Stomach smooth muscle (tissue), 2 donors: ENCODE measurements at regions not wholly inside any gene's neighbourhood (a gene's known extent, or its start where the extent isn't known, plus 50 kb on each side); places are given as distances from the start of the nearest gene placed in this dataset.

ENCODE experiments used
- H3K27ac ChIP-seq: one replicate; pipeline ENCODE4 v1.7.0; 2013; ENCODE audit warnings: mild to moderate bottlenecking, low read length, inconsistent platforms
- H3K27me3 ChIP-seq, 2 donors: one replicate each; pipeline ENCODE4 v1.7.0; 2013; ENCODE audit warnings: low read length in 2 of 2; ENCODE audit not compliant: insufficient read depth in 2 of 2, control insufficient read depth in 1 of 2
- H3K36me3 ChIP-seq, 2 donors: one replicate each; pipeline ENCODE4 v1.7.0; 2013; ENCODE audit warnings: low read length in 2 of 2; ENCODE audit not compliant: control insufficient read depth in 2 of 2, insufficient read depth in 2 of 2
- H3K4me1 ChIP-seq: one replicate; pipeline ENCODE4 v1.7.0; 2013; ENCODE audit warnings: low read length; ENCODE audit not compliant: control insufficient read depth, insufficient read depth
- H3K4me3 ChIP-seq, 2 donors: one replicate each; pipeline ENCODE4 v1.7.0; 2013; ENCODE audit warnings: low read length in 2 of 2
- H3K9ac ChIP-seq, 2 donors: one replicate each; pipeline ENCODE4 v1.7.0; 2013; ENCODE audit warnings: low read length in 2 of 2, mild to moderate bottlenecking in 1 of 2
- H3K9me3 ChIP-seq, 2 donors: one replicate each; pipeline ENCODE4 v1.7.0; 2013; ENCODE audit warnings: low read length in 2 of 2; ENCODE audit not compliant: control insufficient read depth in 2 of 2
- donor health status: healthy.
- donor health status: Pancreatic carcinoma.

DNA sequence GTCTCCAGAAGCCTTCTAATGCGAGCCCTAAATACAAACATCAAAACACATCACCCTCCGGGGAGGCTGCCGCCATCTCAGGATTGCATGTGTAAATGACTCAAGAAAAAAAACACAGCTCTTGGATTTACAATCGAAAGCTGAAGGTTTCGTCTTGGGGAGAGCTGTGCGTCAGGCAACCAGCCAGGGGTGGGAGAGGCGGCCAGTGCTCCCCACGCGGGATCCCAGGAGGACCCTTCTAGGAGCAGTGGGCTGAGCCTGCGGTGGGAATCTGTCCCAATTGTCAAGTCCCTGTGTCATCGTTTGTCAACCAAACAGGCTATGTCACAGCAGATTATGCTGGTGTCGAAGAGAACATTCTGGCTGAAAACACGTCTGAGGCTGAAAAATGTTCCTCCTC, 209.7 kb downstream of the ABCC12 start:
- Histone ChIP-seq H3K36me3 (no peaks in the 10 kb centered on the region), H3K4me3 (no peak overlapping the region), H3K27ac (no peak overlapping the region), H3K9me3 (peaks cover 5 to 6% of the 10 kb centered on the region in 2 donors), H3K9ac (no peak overlapping the region), H3K4me1 (no peaks in the 10 kb centered on the region), H3K27me3 (peaks cover 0 to 2% of the 10 kb centered on the region in 2 donors)

DNA sequence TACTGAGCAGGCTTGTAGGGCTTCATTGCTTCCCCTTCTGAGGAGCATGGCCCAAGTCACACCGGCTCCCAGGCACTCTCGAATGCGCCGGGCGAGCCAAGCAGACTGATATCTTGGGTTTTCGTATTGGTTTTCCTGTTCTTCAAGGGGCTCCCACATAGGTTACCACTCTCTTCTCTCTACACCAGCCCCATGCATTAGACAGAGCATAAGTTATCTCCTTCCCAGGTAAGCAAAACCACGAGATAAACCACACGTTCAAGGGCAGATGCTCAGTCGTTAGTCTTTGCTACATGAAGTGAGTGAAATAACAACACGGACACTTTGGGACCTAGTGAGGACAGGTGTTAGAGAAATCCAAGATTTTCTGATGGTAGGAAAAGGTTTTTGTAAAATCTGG, 211.2 kb downstream of the ABCC12 start:
- H3K9ac ChIP-seq = no peak overlapping the region
- H3K27ac ChIP-seq = no peak overlapping the region
- no peaks in the 10 kb centered on the region for H3K36me3 ChIP-seq

GRCh38 chr16:47943235-47943634, 212.6 kb downstream of the ABCC12 start:
- H3K9me3 ChIP-seq = peaks cover 0 to 5% of the 10 kb centered on the region in 2 donors
- H3K27ac ChIP-seq = no peak overlapping the region
- no peaks in the 10 kb centered on the region for H3K4me1 ChIP-seq
- H3K4me3 ChIP-seq = no peak overlapping the region
- no peak overlapping the region for H3K9ac ChIP-seq
- H3K36me3 ChIP-seq = no peaks in the 10 kb centered on the region
- peaks cover 0 to 2% of the 10 kb centered on the region in 2 donors for H3K27me3 ChIP-seq

More for the DNA sequence above, 211.2 kb downstream of the ABCC12 start:
- Histone ChIP-seq H3K27me3 (peaks cover 0 to 3% of the 10 kb centered on the region in 2 donors), H3K4me1 (no peaks in the 10 kb centered on the region), H3K9me3 (peaks cover 3 to 5% of the 10 kb centered on the region in 2 donors), H3K4me3 (no peak overlapping the region)

DNA sequence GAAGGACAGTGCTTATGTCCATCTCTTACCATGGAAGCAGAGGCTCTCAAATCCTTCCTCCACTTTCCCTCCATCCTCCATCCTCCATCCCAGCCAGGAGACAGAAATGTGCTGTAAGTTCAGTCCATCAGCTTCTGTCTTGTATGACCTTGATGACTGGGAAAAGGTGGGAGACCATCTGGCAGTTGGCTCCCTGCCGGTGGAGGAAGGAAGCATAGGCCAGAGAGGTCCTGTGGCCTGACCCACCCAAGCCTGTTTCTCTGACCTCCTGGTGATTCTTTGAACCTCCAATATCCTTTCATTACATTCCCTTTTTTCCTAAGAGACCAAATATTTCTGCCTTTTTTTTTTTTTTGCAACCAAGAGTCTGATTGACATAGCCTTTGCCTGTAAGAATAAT, 215.3 kb downstream of the ABCC12 start:
- H3K27ac ChIP-seq = no peak overlapping the region
- peaks cover 0 to 2% of the 10 kb centered on the region in 2 donors for H3K27me3 ChIP-seq
- H3K36me3 ChIP-seq = no peaks in the 10 kb centered on the region
- H3K4me3 ChIP-seq = no peak overlapping the region
- peaks cover 0 to 2% of the 10 kb centered on the region in 2 donors for H3K9me3 ChIP-seq
- H3K4me1 ChIP-seq = no peaks in the 10 kb centered on the region
- H3K9ac ChIP-seq = no peak overlapping the region

- Histone ChIP-seq H3K27me3 (peaks cover 0 to 2% of the 10 kb centered on the region in 2 donors), H3K27ac (no peak overlapping the region), H3K4me3 (no peak overlapping the region), H3K4me1 (no peaks in the 10 kb centered on the region), H3K9me3 (peaks cover 0 to 5% of the 10 kb centered on the region in 2 donors), H3K9ac (no peak overlapping the region), H3K36me3 (no peaks in the 10 kb centered on the region)
Observed at GRCh38 chr16:47939680-47940079, 216.1 kb downstream of the ABCC12 start.

- Histone ChIP-seq H3K27ac (no peak overlapping the region), H3K27me3 (peaks cover 0 to 2% of the 10 kb centered on the region in 2 donors), H3K36me3 (no peaks in the 10 kb centered on the region), H3K4me3 (no peak overlapping the region), H3K9ac (no peak overlapping the region), H3K9me3 (peaks cover 0 to 5% of the 10 kb centered on the region in 2 donors), H3K4me1 (no peaks in the 10 kb centered on the region)
Observed at GRCh38 chr16:47938272-47938671, 217.5 kb downstream of the ABCC12 start.

- peaks cover 4 to 7% of the 10 kb centered on the region in 2 donors for H3K9me3 ChIP-seq
- H3K4me3 ChIP-seq = no peak overlapping the region
Observed at GRCh38 chr16:47928008-47928407, 227.8 kb downstream of the ABCC12 start.

DNA sequence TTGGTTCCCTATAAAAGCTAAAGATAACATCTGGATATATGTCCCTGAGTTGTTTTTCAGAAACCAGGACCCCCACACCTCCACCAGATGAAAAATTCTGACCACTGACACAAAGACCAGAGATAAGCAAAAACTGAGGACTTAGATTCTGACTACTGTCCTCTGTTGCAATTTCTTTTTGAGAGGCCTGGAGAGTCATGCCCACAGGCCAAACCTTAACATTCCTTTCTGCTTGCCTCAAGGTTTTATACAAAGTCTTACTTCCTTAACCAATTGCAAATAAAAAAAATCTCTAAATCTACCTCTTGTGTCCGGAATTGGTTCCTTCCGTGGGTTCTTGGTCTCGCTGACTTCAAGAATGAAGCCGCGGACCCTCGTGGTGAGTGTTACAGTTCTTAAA, 228.5 kb downstream of the ABCC12 start:
- Histone ChIP-seq H3K36me3 (no peaks in the 10 kb centered on the region), H3K9ac (no peak overlapping the region), H3K27ac (no peak overlapping the region), H3K4me3 (no peak overlapping the region), H3K9me3 (peaks cover 4 to 5% of the 10 kb centered on the region in 2 donors), H3K4me1 (no peaks in the 10 kb centered on the region), H3K27me3 (no peaks in the 10 kb centered on the region)

More at GRCh38 chr16:47928008-47928407, 227.8 kb downstream of the ABCC12 start:
- Histone ChIP-seq H3K4me1 (no peaks in the 10 kb centered on the region), H3K9ac (no peak overlapping the region), H3K27ac (no peak overlapping the region), H3K27me3 (no peaks in the 10 kb centered on the region), H3K36me3 (no peaks in the 10 kb centered on the region)

- H3K36me3 ChIP-seq = no peaks in the 10 kb centered on the region
- no peaks in the 10 kb centered on the region for H3K4me1 ChIP-seq
- no peak overlapping the region for H3K27ac ChIP-seq
- H3K9me3 ChIP-seq = peaks cover 0 to 4% of the 10 kb centered on the region in 2 donors
- no peak overlapping the region for H3K9ac ChIP-seq
- no peaks in the 10 kb centered on the region for H3K27me3 ChIP-seq
- no peak overlapping the region for H3K4me3 ChIP-seq
Observed at GRCh38 chr16:47925811-47926460, 229.9 kb downstream of the ABCC12 start.

- H3K4me3 ChIP-seq = no peak overlapping the region
- no peaks in the 10 kb centered on the region for H3K27me3 ChIP-seq
- no peak overlapping the region for H3K27ac ChIP-seq
- H3K9me3 ChIP-seq = peaks cover 0 to 4% of the 10 kb centered on the region in 2 donors
- no peaks in the 10 kb centered on the region for H3K4me1 ChIP-seq
- H3K9ac ChIP-seq = no peak overlapping the region
- no peaks in the 10 kb centered on the region for H3K36me3 ChIP-seq
Observed at GRCh38 chr16:47924950-47925349, 230.8 kb downstream of the ABCC12 start.

DNA sequence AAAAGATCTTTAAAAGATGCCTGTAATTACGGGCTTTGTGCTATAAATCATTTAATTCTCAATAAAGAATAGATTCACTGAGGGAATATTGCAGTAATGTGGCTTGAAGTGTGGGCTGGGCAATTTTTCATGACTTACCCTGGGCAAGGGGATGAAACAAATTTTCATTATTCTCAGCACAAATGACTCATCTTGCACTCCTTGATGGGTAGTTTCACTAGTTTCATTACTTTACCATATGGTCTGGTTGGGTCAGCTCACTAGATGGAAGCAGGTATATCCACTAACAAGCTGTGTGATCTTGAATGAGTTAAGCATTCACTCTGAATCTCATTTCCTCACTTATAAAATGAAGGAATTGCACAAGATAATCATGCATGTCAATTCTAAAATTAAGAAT, 234.3 kb downstream of the ABCC12 start:
- Histone ChIP-seq H3K4me3 (no peak overlapping the region), H3K9ac (no peak overlapping the region), H3K9me3 (peaks cover 0 to 4% of the 10 kb centered on the region in 2 donors), H3K4me1 (no peaks in the 10 kb centered on the region), H3K27me3 (no peaks in the 10 kb centered on the region), H3K36me3 (no peaks in the 10 kb centered on the region), H3K27ac (no peak overlapping the region)
